GM12873 (cell line): ENCODE measurements at regions not wholly inside any gene's neighbourhood (a gene's known extent, or its start where the extent isn't known, plus 50 kb on each side); places are given as distances from the start of the nearest gene placed in this dataset.

Experiments
- CTCF ChIP-seq: IDR thresholded peaks from 2 replicates; pipeline ENCODE4 v1.5.1; 2012; ENCODE audit warnings: low read depth, mild to moderate bottlenecking, moderate library complexity, low read length, control low read depth; ENCODE audit not compliant: insufficient read depth; ENCODE audit errors: missing control alignments

GRCh38 chr6:105536961-105537360 is 134.1 kb upstream of the PREP start:
- TF ChIP-seq CTCF: no peak

- no peak for TF ChIP-seq CTCF
Observed at GRCh38 chr6:105533301-105533700, 130.4 kb upstream of the PREP start.

GRCh38 chr6:105526225-105526872 is 123.5 kb upstream of the PREP start:
- TF ChIP-seq CTCF: no peak

GRCh38 chr6:105522626-105523322 is 119.9 kb upstream of the PREP start:
- TF ChIP-seq CTCF: no peak

GRCh38 chr6:105519954-105520353 is 117.1 kb upstream of the PREP start:
- no peak for TF ChIP-seq CTCF

- no peak for TF ChIP-seq CTCF
Observed at GRCh38 chr6:105515054-105515453, 112.2 kb upstream of the PREP start.

GRCh38 chr6:105514306-105514705 is 111.4 kb upstream of the PREP start:
- TF ChIP-seq CTCF: no peak
